ENCODE measurements at regions not wholly inside any gene's neighbourhood (a gene's known extent, or its start where the extent isn't known, plus 50 kb on each side); places are given as distances from the start of the nearest gene placed in this dataset.

DNA sequence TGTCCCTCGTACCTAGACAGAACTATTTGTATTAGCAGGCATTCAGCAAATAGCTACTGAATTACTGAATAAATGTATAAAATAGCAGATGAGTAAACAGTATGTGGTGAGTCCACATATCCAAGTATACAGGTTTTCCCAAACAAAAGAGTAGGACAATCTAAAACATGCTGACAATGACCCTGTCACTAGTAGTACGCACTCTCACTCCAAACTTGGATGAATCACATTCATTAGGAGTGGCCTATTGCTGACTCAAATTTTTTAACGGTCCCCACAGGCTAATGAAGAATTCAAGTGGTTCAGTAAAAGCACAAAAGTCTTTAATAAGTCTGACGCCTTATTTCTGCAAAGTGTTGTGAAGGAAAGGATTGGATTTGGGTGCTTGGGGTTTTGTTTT lies 449.3 kb upstream of the THBS1 start:
- TF ChIP-seq, protein P1, sequence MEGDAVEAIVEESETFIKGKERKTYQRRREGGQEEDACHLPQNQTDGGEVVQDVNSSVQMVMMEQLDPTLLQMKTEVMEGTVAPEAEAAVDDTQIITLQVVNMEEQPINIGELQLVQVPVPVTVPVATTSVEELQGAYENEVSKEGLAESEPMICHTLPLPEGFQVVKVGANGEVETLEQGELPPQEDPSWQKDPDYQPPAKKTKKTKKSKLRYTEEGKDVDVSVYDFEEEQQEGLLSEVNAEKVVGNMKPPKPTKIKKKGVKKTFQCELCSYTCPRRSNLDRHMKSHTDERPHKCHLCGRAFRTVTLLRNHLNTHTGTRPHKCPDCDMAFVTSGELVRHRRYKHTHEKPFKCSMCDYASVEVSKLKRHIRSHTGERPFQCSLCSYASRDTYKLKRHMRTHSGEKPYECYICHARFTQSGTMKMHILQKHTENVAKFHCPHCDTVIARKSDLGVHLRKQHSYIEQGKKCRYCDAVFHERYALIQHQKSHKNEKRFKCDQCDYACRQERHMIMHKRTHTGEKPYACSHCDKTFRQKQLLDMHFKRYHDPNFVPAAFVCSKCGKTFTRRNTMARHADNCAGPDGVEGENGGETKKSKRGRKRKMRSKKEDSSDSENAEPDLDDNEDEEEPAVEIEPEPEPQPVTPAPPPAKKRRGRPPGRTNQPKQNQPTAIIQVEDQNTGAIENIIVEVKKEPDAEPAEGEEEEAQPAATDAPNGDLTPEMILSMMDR (IDR thresholded peaks at IDR 0.05; ENCODE audit: low read depth, low read length, missing control alignments), result no peak
- no peak for DNase-seq (ENCODE audit: low read depth)
- H3K4me3 ChIP-seq (ENCODE audit: low read depth, low read length), result no peak overlapping the region

DNA sequence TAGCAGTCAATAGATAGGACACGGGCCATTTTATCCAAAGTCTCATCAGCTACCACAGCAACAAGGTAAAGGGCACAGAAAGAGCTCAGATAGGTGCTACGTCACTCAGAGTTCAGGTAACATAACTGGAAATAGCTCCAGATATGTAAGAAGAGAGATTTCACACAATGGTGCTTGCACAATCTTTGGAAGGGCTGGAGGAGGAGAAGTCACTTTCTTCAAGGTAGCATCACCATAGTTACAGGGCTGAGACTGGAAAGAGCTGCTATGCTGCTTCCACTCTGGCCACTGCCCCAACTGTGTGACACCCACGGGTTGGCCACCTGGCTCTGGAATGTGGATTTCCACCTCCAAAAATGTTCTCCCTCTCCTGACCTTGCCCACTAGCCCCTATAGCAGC lies 448.8 kb upstream of the THBS1 start:
- DNase-seq (ENCODE audit: low read depth), result no peak
- TF ChIP-seq, protein P1 (IDR thresholded peaks at IDR 0.05; ENCODE audit: low read depth, low read length, missing control alignments), result no peak
- H3K4me3 ChIP-seq (ENCODE audit: low read depth, low read length), result no peak overlapping the region

DNA sequence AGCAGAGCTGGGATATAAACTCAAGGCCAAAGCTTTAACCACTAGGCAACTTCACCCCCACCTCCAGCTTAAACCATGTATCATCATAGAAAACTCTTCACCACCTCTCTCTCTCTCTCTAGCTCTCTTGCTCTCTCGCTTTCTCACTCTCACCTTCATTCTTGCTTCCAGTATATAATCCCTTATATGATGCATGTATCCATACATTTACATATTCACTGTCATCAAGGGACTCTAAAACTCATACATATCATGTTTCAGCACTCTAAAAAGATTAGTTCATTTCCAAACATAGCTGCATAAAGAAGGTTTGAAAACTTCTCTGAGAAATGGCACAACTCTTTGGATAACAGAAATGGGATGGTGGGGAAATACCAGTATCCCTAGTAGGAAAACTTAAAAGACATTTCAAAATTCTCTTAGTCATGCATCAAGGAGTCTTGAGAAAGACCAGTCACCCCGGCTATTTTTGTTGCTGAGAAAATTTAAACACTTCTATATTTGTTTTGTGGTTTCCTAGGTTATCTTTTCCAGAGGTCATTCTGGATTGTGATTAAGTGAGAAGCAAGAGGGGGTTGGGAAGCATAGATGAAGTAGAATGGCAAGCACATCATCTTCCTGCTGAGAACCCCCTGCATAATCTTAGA lies 447.8 kb upstream of the THBS1 start:
- H3K4me3 ChIP-seq (ENCODE audit: low read depth, low read length), result no peak overlapping the region
- TF ChIP-seq, protein P1 (IDR thresholded peaks at IDR 0.05; ENCODE audit: low read depth, low read length, missing control alignments), result no peak
- DNase-seq (ENCODE audit: low read depth), result no peak

DNA sequence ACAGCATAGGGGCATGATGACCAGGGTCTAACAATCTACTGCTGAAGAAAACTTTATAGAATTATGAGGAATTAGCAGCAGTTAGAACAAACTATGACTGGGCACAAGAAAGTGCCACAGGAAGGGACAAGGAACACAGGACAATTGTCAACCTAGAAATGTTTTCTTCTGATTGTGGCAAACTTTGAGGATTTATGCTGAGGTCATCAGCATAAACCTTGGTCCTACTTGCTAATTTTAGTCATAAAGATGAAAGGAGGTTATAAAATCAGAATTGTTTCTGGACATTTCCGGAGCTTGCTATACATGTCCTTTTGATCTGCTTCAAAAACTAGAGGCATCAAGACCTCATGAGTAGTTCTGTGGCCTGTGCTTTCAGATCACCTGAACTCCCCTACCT lies 446.6 kb upstream of the THBS1 start:
- TF ChIP-seq, protein P1 (IDR thresholded peaks at IDR 0.05; ENCODE audit: low read depth, low read length, missing control alignments), result no peak
- no peak for DNase-seq (ENCODE audit: low read depth)
- no peak overlapping the region for H3K4me3 ChIP-seq (ENCODE audit: low read depth, low read length)

DNA sequence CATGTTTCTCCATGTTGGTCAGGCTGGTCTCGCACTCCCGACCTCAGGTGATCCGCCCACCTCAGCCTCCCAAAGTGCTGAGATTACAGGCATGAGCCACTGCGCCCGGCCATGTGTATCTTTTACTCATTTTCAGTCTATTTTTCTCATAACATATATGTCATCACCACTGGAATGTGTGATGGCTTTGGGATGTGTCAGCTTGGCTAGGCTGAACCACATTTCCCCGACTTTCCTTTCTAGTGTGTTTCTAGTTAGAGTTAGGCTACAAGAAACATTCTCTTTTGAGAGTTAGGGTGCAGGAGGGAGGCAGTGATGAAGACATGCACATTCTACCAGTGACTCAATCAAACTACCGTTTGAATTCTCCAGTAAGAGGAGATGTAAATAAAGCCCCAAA lies 444.9 kb upstream of the THBS1 start:
- H3K4me3 ChIP-seq (ENCODE audit: low read depth, low read length), result no peak overlapping the region
- TF ChIP-seq, protein P1 (IDR thresholded peaks at IDR 0.05; ENCODE audit: low read depth, low read length, missing control alignments), result no peak
- DNase-seq (ENCODE audit: low read depth), result no peak

DNA sequence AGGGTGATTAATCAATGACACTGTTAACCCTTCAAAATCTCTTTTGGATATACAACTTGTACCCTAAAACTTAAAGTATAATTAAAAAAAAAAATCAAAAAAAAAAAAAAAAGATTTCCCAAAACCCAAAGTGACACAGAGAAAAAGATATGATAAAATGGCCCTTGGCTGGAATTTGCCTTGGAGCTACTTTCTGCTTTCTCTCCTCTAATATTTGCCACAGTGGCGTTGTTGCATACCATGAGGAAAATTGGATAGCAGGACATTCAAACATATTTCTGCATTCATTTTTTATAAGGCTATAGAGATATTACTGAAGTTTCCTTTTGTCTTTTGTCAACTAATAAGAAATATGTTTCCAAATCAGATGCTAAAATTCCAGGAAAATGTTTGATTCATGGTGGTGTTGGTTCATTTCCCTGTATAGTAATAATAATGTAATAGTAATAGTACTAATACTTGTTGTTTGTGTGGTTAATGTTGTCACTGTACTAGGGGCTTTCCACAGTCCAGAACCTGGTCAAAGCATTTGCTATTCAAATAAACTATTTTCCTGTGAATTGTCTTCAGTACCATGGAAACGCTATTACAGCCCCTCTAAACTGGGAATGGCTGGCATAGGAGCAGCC lies 441.3 kb upstream of the THBS1 start:
- no peak overlapping the region for H3K4me3 ChIP-seq (ENCODE audit: low read depth, low read length)
- TF ChIP-seq, protein P1 (IDR thresholded peaks at IDR 0.05; ENCODE audit: low read depth, low read length, missing control alignments), result no peak
- DNase-seq (ENCODE audit: low read depth), result no peak
